Retinal pigment epithelial cell (primary cell): ENCODE measurements at regions not wholly inside any gene's neighbourhood (a gene's known extent, or its start where the extent isn't known, plus 50 kb on each side); places are given as distances from the start of the nearest gene placed in this dataset.
"Not testable (repeated sequence)": the region's sequence is repeated elsewhere in the genome, so short reads cannot be mapped to it uniquely, and the experiment has no call there.

Experiments
- DNase-seq: peaks from one replicate; pipeline ENCODE4 v3.0.0-alpha.2; 2010; ENCODE audit warnings: low read depth
- H3K4me3 ChIP-seq: 2 replicates; pipeline ENCODE4 v1.5.1; 2011; ENCODE audit warnings: mild to moderate bottlenecking, low read length, control low read depth, moderate library complexity
- TF ChIP-seq, protein P1 (sequence below): conservative IDR thresholded peaks from 2 replicates; pipeline ENCODE4 v1.5.1; 2011; ENCODE audit warnings: low read depth, low read length, control low read depth, inconsistent platforms

DNA sequence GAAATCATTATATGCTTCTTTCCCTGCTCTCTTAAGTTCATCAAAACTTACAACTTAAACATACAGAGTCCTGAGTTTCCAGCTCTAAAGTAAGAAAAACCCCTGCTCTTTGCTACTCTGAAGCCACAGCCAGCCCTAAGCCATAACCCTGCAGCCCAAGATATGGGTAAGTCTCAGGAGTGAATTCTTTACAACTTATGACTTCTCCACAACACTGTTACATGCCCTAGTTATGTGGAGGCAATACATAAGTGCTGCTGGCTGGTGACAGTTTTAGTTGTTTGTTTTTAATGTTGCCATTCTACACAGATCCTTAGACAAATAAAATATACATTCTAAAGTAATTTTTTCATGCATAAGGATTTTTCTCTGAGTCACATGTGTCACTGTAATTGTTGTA is 100.2 kb downstream of the FBXO8 start:
- TF ChIP-seq, protein P1, sequence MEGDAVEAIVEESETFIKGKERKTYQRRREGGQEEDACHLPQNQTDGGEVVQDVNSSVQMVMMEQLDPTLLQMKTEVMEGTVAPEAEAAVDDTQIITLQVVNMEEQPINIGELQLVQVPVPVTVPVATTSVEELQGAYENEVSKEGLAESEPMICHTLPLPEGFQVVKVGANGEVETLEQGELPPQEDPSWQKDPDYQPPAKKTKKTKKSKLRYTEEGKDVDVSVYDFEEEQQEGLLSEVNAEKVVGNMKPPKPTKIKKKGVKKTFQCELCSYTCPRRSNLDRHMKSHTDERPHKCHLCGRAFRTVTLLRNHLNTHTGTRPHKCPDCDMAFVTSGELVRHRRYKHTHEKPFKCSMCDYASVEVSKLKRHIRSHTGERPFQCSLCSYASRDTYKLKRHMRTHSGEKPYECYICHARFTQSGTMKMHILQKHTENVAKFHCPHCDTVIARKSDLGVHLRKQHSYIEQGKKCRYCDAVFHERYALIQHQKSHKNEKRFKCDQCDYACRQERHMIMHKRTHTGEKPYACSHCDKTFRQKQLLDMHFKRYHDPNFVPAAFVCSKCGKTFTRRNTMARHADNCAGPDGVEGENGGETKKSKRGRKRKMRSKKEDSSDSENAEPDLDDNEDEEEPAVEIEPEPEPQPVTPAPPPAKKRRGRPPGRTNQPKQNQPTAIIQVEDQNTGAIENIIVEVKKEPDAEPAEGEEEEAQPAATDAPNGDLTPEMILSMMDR, result no peak
- H3K4me3 ChIP-seq, result no peak overlapping the region
- no peak for DNase-seq

GRCh38 chr4:174181827-174182226 is 101.6 kb downstream of the FBXO8 start:
- H3K4me3 ChIP-seq, result no peak overlapping the region
- no peak for DNase-seq
- TF ChIP-seq, protein P1, result peak; percentile 6

- H3K4me3 ChIP-seq, result no peak overlapping the region
- TF ChIP-seq, protein P1, result no peak
- no peak for DNase-seq
These were observed 105.9 kb downstream of the FBXO8 start for GRCh38 chr4:174177536-174177935.

DNA sequence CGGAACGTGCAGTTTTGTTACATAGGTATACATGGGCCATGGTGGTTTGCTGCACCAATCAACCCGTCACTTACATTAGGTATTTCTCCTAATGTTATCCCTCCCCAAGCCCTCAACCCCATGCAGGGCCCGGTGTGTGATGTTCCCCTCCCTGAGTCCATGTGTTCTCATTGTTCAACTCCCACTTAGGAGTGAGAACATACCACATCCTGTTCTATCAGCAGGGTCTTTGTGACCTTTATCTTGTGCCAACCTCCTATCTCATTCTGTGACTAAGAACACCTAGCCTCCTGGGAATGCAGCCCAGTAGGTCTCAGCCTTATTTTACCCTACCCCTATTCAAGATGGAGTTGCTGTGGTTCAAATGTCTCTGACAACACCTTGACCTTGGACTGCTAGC is 107.6 kb downstream of the FBXO8 start:
- H3K4me3 ChIP-seq, DNase-seq: not testable (repeated sequence)

GRCh38 chr4:174173360-174173759 is 110.1 kb downstream of the FBXO8 start:
- TF ChIP-seq, protein P1, result no peak
- no peak for DNase-seq
- H3K4me3 ChIP-seq, result no peak overlapping the region

DNA sequence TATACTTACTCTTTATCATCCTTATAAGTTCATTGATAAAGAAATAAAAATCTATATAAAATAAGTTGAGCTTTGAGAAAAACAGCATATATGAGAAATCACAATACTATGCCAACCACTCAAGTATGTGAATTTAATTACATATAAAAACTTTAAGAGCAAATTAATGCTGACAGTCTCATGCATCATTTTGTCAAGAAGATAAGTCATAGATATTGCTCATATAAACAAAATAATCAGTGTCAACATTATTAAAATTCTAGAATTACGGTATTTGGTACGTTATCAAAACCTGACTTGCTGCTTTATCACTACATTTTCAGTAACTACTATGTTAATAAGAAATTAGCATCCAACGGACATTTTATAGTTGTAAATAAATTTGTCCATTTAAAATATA is 111.2 kb downstream of the FBXO8 start:
- DNase-seq, result no peak
- TF ChIP-seq, protein P1, result no peak
- H3K4me3 ChIP-seq, result no peak overlapping the region

GRCh38 chr4:174170906-174171305 is 112.6 kb downstream of the FBXO8 start:
- TF ChIP-seq, protein P1, result no peak
- no peak overlapping the region for H3K4me3 ChIP-seq
- no peak for DNase-seq

DNA sequence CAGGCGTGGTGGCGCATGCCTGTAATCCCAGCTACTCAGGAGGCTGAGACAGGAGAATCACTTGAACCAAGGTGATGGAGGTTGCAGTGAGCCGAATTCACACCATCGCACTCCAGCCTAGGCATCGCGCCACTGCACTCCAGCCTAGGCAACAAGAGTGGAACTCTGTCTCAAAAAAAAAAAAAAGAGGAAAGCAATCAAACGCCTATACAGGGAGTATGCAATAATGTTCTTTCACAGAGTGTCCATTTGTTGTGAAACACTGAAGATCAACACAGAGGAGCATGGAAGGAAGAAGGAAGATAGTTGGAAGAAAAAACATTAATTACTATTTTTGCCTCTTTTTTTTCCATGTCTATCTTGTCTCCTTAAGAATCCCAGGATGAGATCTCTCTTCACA is 113.4 kb downstream of the FBXO8 start:
- TF ChIP-seq, protein P1, result no peak
- no peak for DNase-seq
- no peak overlapping the region for H3K4me3 ChIP-seq
